IPS-15b (cell line): ENCODE measurements at regions not wholly inside any gene's neighbourhood (a gene's known extent, or its start where the extent isn't known, plus 50 kb on each side); places are given as distances from the start of the nearest gene placed in this dataset.
"Not testable (repeated sequence)": the region's sequence is repeated elsewhere in the genome, so short reads cannot be mapped to it uniquely, and the experiment has no call there.

Source experiments
- H3K27me3 ChIP-seq: one replicate; pipeline ENCODE4 v1.6.1; 2013; ENCODE audit warnings: low read length; ENCODE audit not compliant: control insufficient read depth, insufficient read depth
- H3K36me3 ChIP-seq: one replicate; pipeline ENCODE4 v1.6.1; 2013; ENCODE audit warnings: low read length; ENCODE audit not compliant: control insufficient read depth, insufficient read depth
- H3K4me1 ChIP-seq: one replicate; pipeline ENCODE4 v1.6.1; 2013; ENCODE audit warnings: mild to moderate bottlenecking, low read length; ENCODE audit not compliant: control insufficient read depth, insufficient read depth
- H3K4me3 ChIP-seq: one replicate; pipeline ENCODE4 v1.5.1; 2013; ENCODE audit warnings: low read depth, low read length
- H3K9ac ChIP-seq: one replicate; pipeline ENCODE4 v1.6.1; 2013; ENCODE audit warnings: low read depth, mild to moderate bottlenecking, low read length
- H3K9me3 ChIP-seq: one replicate; pipeline ENCODE4 v1.6.1; 2013; ENCODE audit warnings: mild to moderate bottlenecking, low read length; ENCODE audit not compliant: control insufficient read depth, insufficient read depth

GRCh38 chr5:126017096-126017495 lies 406.1 kb upstream of the GRAMD2B start:
- Histone ChIP-seq H3K4me3 (no peak overlapping the region), H3K4me1 (peaks cover 6% of the 10 kb centered on the region), H3K36me3 (no peaks in the 10 kb centered on the region), H3K9ac (no peak overlapping the region), H3K27me3 (no peaks in the 10 kb centered on the region), H3K9me3 (no peaks in the 10 kb centered on the region)

- H3K27me3 ChIP-seq, result no peaks in the 10 kb centered on the region
Observed at GRCh38 chr5:126020770-126021169, 402.4 kb upstream of the GRAMD2B start.

GRCh38 chr5:126023994-126024441 lies 399.2 kb upstream of the GRAMD2B start:
- Histone ChIP-seq H3K9ac (no peak overlapping the region), H3K27me3 (no peaks in the 10 kb centered on the region), H3K36me3 (no peaks in the 10 kb centered on the region), H3K9me3 (no peaks in the 10 kb centered on the region), H3K4me3 (no peak overlapping the region), H3K4me1 (no peaks in the 10 kb centered on the region)

More at GRCh38 chr5:126020770-126021169, 402.4 kb upstream of the GRAMD2B start:
- Histone ChIP-seq H3K9ac (no peak overlapping the region), H3K9me3 (no peaks in the 10 kb centered on the region), H3K4me1 (peaks cover 2% of the 10 kb centered on the region), H3K36me3 (no peaks in the 10 kb centered on the region), H3K4me3 (no peak overlapping the region)

GRCh38 chr5:126027149-126027548 lies 396.1 kb upstream of the GRAMD2B start:
- no peaks in the 10 kb centered on the region for H3K4me1 ChIP-seq
- H3K36me3 ChIP-seq, result no peaks in the 10 kb centered on the region
- no peak overlapping the region for H3K9ac ChIP-seq
- H3K27me3 ChIP-seq, result no peaks in the 10 kb centered on the region
- H3K4me3 ChIP-seq, result no peak overlapping the region
- H3K9me3 ChIP-seq, result peaks cover 3% of the 10 kb centered on the region

- Histone ChIP-seq H3K36me3 (no peaks in the 10 kb centered on the region), H3K4me1 (no peaks in the 10 kb centered on the region), H3K4me3 (no peak overlapping the region), H3K27me3 (no peaks in the 10 kb centered on the region), H3K9me3 (peaks cover 3% of the 10 kb centered on the region), H3K9ac (no peak overlapping the region)
Observed at GRCh38 chr5:126027652-126028051, 395.6 kb upstream of the GRAMD2B start.

- peaks cover 3% of the 10 kb centered on the region for H3K9me3 ChIP-seq
- H3K27me3 ChIP-seq, result no peaks in the 10 kb centered on the region
- H3K4me1 ChIP-seq, result no peaks in the 10 kb centered on the region
- no peaks in the 10 kb centered on the region for H3K36me3 ChIP-seq
- no peak overlapping the region for H3K4me3 ChIP-seq
- H3K9ac ChIP-seq, result no peak overlapping the region
Observed at GRCh38 chr5:126028336-126028735, 394.9 kb upstream of the GRAMD2B start.

GRCh38 chr5:126029282-126029681 lies 393.9 kb upstream of the GRAMD2B start:
- H3K4me1 ChIP-seq, H3K36me3 ChIP-seq, H3K9ac ChIP-seq, H3K4me3 ChIP-seq, H3K27me3 ChIP-seq, H3K9me3 ChIP-seq: not testable (repeated sequence)

GRCh38 chr5:126030698-126031097 lies 392.5 kb upstream of the GRAMD2B start:
- H3K9ac ChIP-seq, result no peak overlapping the region
- H3K4me3 ChIP-seq, result no peak overlapping the region
- H3K36me3 ChIP-seq, result no peaks in the 10 kb centered on the region
- H3K4me1 ChIP-seq, result no peaks in the 10 kb centered on the region
- H3K9me3 ChIP-seq, result peaks cover 3% of the 10 kb centered on the region
- no peaks in the 10 kb centered on the region for H3K27me3 ChIP-seq

GRCh38 chr5:126031989-126032716 lies 391.1 kb upstream of the GRAMD2B start:
- no peak overlapping the region for H3K4me3 ChIP-seq
- no peaks in the 10 kb centered on the region for H3K27me3 ChIP-seq
- no peaks in the 10 kb centered on the region for H3K36me3 ChIP-seq
- peaks cover 3% of the 10 kb centered on the region for H3K9me3 ChIP-seq
- H3K4me1 ChIP-seq, result no peaks in the 10 kb centered on the region
- no peak overlapping the region for H3K9ac ChIP-seq

GRCh38 chr5:126043688-126044087 lies 379.5 kb upstream of the GRAMD2B start:
- no peaks in the 10 kb centered on the region for H3K27me3 ChIP-seq
- H3K36me3 ChIP-seq, result no peaks in the 10 kb centered on the region
- no peak overlapping the region for H3K9ac ChIP-seq
- H3K9me3 ChIP-seq, result no peaks in the 10 kb centered on the region
- H3K4me3 ChIP-seq, result no peak overlapping the region
- H3K4me1 ChIP-seq, result peaks cover 5% of the 10 kb centered on the region

GRCh38 chr5:126044111-126044668 lies 379.0 kb upstream of the GRAMD2B start:
- H3K9me3 ChIP-seq, result no peaks in the 10 kb centered on the region
- no peak overlapping the region for H3K4me3 ChIP-seq
- no peaks in the 10 kb centered on the region for H3K27me3 ChIP-seq
- H3K36me3 ChIP-seq, result no peaks in the 10 kb centered on the region
- peaks cover 2% of the 10 kb centered on the region for H3K4me1 ChIP-seq
- H3K9ac ChIP-seq, result no peak overlapping the region

GRCh38 chr5:126044931-126045565 lies 378.2 kb upstream of the GRAMD2B start:
- H3K4me3 ChIP-seq, result no peak overlapping the region
- H3K9me3 ChIP-seq, result no peaks in the 10 kb centered on the region
- peaks cover 2% of the 10 kb centered on the region for H3K4me1 ChIP-seq
- H3K27me3 ChIP-seq, result no peaks in the 10 kb centered on the region
- no peak overlapping the region for H3K9ac ChIP-seq
- no peaks in the 10 kb centered on the region for H3K36me3 ChIP-seq
